ENCODE measurements at regions not wholly inside any gene's neighbourhood (a gene's known extent, or its start where the extent isn't known, plus 50 kb on each side); places are given as distances from the start of the nearest gene placed in this dataset.

DNA sequence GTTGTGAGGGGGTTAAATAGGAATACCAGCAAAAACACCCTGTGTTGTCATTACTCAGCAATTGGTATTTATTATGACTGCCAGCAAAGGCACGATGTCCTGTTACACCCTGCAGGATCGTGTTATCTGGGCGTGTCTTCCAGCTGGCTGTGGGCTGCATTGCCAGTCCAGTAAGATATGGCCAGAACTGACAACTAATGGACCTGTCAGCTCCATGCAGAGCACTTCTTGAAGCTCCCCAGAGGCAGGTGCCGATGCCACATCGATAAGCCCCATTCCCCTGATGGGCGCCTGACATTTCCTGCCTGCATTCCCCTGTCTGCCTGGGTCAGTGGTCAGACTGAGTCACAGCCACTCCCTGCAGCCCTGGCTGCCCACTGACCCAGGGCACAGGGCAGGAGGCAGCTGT lies 79.7 kb upstream of the RASGRF1 start:
- TF ChIP-seq BACH2 (CRISPR knock-in tag; IDR thresholded peaks at IDR 0.05; ENCODE audit: borderline replicate concordance) (no peak), ZFP30 (CRISPR knock-in tag; IDR thresholded peaks at IDR 0.05) (no peak), ZFP3 (CRISPR knock-in tag; IDR thresholded peaks at IDR 0.05) (no peak), ESRRG (CRISPR knock-in tag; IDR thresholded peaks at IDR 0.05) (no peak), ARNTL (CRISPR knock-in tag; IDR thresholded peaks at IDR 0.05; ENCODE audit: borderline replicate concordance, low read depth) (no peak), GLIS3 (CRISPR knock-in tag; IDR thresholded peaks at IDR 0.05) (no peak), TCF4 (CRISPR knock-in tag; IDR thresholded peaks at IDR 0.05; ENCODE audit: borderline replicate concordance) (no peak), ZC3H10 (CRISPR knock-in tag; IDR thresholded peaks at IDR 0.05) (no peak), ZNF565 (CRISPR knock-in tag; conservative IDR thresholded peaks at IDR 0.05; ENCODE audit: low read depth) (no peak)
- TF ChIP-seq, protein P1, sequence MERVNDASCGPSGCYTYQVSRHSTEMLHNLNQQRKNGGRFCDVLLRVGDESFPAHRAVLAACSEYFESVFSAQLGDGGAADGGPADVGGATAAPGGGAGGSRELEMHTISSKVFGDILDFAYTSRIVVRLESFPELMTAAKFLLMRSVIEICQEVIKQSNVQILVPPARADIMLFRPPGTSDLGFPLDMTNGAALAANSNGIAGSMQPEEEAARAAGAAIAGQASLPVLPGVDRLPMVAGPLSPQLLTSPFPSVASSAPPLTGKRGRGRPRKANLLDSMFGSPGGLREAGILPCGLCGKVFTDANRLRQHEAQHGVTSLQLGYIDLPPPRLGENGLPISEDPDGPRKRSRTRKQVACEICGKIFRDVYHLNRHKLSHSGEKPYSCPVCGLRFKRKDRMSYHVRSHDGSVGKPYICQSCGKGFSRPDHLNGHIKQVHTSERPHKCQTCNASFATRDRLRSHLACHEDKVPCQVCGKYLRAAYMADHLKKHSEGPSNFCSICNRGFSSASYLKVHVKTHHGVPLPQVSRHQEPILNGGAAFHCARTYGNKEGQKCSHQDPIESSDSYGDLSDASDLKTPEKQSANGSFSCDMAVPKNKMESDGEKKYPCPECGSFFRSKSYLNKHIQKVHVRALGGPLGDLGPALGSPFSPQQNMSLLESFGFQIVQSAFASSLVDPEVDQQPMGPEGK (CRISPR knock-in tag; IDR thresholded peaks at IDR 0.05; ENCODE audit: borderline replicate concordance): no peak
- TF ChIP-seq, protein P2, sequence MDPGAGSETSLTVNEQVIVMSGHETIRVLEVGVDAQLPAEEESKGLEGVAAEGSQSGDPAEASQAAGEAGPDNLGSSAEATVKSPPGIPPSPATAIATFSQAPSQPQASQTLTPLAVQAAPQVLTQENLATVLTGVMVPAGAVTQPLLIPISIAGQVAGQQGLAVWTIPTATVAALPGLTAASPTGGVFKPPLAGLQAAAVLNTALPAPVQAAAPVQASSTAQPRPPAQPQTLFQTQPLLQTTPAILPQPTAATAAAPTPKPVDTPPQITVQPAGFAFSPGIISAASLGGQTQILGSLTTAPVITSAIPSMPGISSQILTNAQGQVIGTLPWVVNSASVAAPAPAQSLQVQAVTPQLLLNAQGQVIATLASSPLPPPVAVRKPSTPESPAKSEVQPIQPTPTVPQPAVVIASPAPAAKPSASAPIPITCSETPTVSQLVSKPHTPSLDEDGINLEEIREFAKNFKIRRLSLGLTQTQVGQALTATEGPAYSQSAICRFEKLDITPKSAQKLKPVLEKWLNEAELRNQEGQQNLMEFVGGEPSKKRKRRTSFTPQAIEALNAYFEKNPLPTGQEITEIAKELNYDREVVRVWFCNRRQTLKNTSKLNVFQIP (CRISPR knock-in tag; IDR thresholded peaks at IDR 0.05; ENCODE audit: borderline replicate concordance, low read depth): no peak
